ENCODE measurements at regions not wholly inside any gene's neighbourhood (a gene's known extent, or its start where the extent isn't known, plus 50 kb on each side); places are given as distances from the start of the nearest gene placed in this dataset.

GRCh38 chr15:39367596-39367995 is 213.3 kb upstream of the THBS1 start:
- DNase-seq, result no peak

- no peak for DNase-seq
Measured at GRCh38 chr15:39369768-39370167, 211.1 kb upstream of the THBS1 start.

GRCh38 chr15:39376371-39376909 is 204.4 kb upstream of the THBS1 start:
- DNase-seq, result no peak

GRCh38 chr15:39381517-39381916 is 199.4 kb upstream of the THBS1 start:
- DNase-seq, result no peak

- no peak for DNase-seq
Measured at GRCh38 chr15:39388118-39388517, 192.8 kb upstream of the THBS1 start.

GRCh38 chr15:39391230-39391629 is 189.6 kb upstream of the THBS1 start:
- no peak for DNase-seq

GRCh38 chr15:39392469-39393047 is 188.3 kb upstream of the THBS1 start:
- DNase-seq, result no peak

GRCh38 chr15:39393575-39394335 is 187.1 kb upstream of the THBS1 start:
- no peak for DNase-seq

- DNase-seq, result no peak
Measured at GRCh38 chr15:39394496-39394895, 186.4 kb upstream of the THBS1 start.

- DNase-seq, result peak; percentile 51 to 64
Measured at GRCh38 chr15:39396979-39397615, 183.8 kb upstream of the THBS1 start.

GRCh38 chr15:39397883-39398282 is 183.0 kb upstream of the THBS1 start:
- DNase-seq, result no peak

GRCh38 chr15:39399600-39399999 is 181.3 kb upstream of the THBS1 start:
- DNase-seq, result no peak

- DNase-seq, result no peak
Measured at GRCh38 chr15:39400002-39400401, 180.9 kb upstream of the THBS1 start.

GRCh38 chr15:39400821-39401550 is 179.9 kb upstream of the THBS1 start:
- DNase-seq, result no peak

- no peak for DNase-seq
Measured at GRCh38 chr15:39403640-39404117, 177.2 kb upstream of the THBS1 start.

- no peak for DNase-seq
Measured at GRCh38 chr15:39404767-39405181, 176.1 kb upstream of the THBS1 start.

- DNase-seq, result no peak
Measured at GRCh38 chr15:39406485-39406884, 174.4 kb upstream of the THBS1 start.

GRCh38 chr15:39407116-39407515 is 173.8 kb upstream of the THBS1 start:
- no peak for DNase-seq

GRCh38 chr15:39409876-39410530 is 170.9 kb upstream of the THBS1 start:
- DNase-seq, result no peak

- no peak for DNase-seq
Measured at GRCh38 chr15:39411102-39411989, 169.5 kb upstream of the THBS1 start.

- no peak for DNase-seq
Measured at GRCh38 chr15:39413558-39413957, 167.3 kb upstream of the THBS1 start.
